CD4-positive, CD25-positive, alpha-beta regulatory T cell (primary cell): ENCODE measurements at regions not wholly inside any gene's neighbourhood (a gene's known extent, or its start where the extent isn't known, plus 50 kb on each side); places are given as distances from the start of the nearest gene placed in this dataset.

Source experiments
- ATAC-seq, 2 donors: fragments of 150-1000 bp; cut with Tn5 transposase; one replicate each; pipeline ENCODE4 v1.10.0; 2021; ENCODE audit warnings: low read depth in 2 of 2, moderate number of reproducible peaks in 2 of 2, moderate library complexity in 1 of 2
- DNase-seq, 3 donors: peaks; one replicate each; pipeline versions ENCODE4 v3.0.0 to v3.0.0-alpha.2; 2012 to 2022; ENCODE audit warnings: mixed read lengths in 1 of 3
- H3K27ac ChIP-seq: one replicate; pipeline ENCODE4 v1.7.0; 2013; ENCODE audit warnings: mild to moderate bottlenecking, low read length; ENCODE audit not compliant: insufficient read depth, poor library complexity, severe bottlenecking
- H3K27me3 ChIP-seq: one replicate; pipeline ENCODE4 v1.7.0; 2013; ENCODE audit warnings: low read length; ENCODE audit not compliant: control insufficient read depth, insufficient read depth
- H3K36me3 ChIP-seq: one replicate; pipeline ENCODE4 v1.7.0; 2013; ENCODE audit warnings: mild to moderate bottlenecking, low read length, moderate library complexity; ENCODE audit not compliant: control insufficient read depth, insufficient read depth
- H3K4me1 ChIP-seq: 2 replicates; pipeline ENCODE4 v1.7.0; 2013; ENCODE audit warnings: mild to moderate bottlenecking, low read length; ENCODE audit not compliant: insufficient read depth, control insufficient read depth, poor library complexity, severe bottlenecking
- H3K4me3 ChIP-seq: one replicate; pipeline ENCODE4 v1.7.0; 2013; ENCODE audit warnings: low read depth, mild to moderate bottlenecking, low read length, moderate library complexity
- H3K9me3 ChIP-seq, 2 experiments: 1 replicate in 1 of 2; 2 replicates in 1 of 2; pipeline ENCODE4 v1.7.0; 2013; ENCODE audit warnings: low read length in 2 of 2, mild to moderate bottlenecking in 1 of 2, moderate library complexity in 1 of 2; ENCODE audit not compliant: control insufficient read depth in 2 of 2
- H3K27ac Mint-ChIP-seq, 3 donors: one replicate each; pipeline ENCODE4 v1.8.0; 2020 to 2022; ENCODE audit warnings: mild to moderate bottlenecking in 3 of 3, mixed read lengths in 3 of 3, moderate library complexity in 2 of 3
- H3K27me3 Mint-ChIP-seq: one replicate; pipeline ENCODE4 v1.8.0; 2022; ENCODE audit warnings: mild to moderate bottlenecking, mixed read lengths
- H3K36me3 Mint-ChIP-seq: one replicate; pipeline ENCODE4 v1.8.0; 2020; ENCODE audit warnings: mixed read lengths
- H3K4me1 Mint-ChIP-seq, 4 donors: one replicate each; pipeline ENCODE4 v1.8.0; 2020 to 2022; ENCODE audit warnings: mixed read lengths in 4 of 4, mild to moderate bottlenecking in 1 of 4
- H3K4me3 Mint-ChIP-seq, 4 donors: one replicate each; pipeline ENCODE4 v1.8.0; 2020 to 2022; ENCODE audit warnings: mild to moderate bottlenecking in 4 of 4, mixed read lengths in 4 of 4, moderate library complexity in 3 of 4
- H3K9me3 Mint-ChIP-seq, 7 donors: one replicate each; pipeline ENCODE4 v1.8.0; 2020 to 2022; ENCODE audit warnings: mixed read lengths in 7 of 7, mild to moderate bottlenecking in 3 of 7, moderate library complexity in 2 of 7

DNA sequence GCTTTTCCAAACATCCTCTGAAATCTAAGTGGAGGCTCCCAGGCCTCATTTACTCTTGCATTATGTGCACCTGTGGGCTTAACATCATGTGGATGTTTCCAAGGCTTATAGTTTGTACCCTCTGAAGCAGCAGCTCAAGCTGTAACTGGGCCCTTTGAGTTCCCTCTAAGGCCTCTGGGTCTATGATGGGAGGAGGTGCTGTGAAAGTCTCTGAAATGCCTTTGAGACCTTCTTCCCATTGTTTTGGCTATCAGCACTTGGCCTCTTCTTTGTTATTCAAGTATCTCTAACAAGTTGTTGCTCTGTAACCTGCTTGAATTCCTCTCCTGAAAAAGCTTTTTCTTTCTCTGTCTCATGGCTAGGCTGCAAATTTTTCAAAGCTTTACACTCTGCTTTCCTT, 58.1 kb upstream of the MYT1L start:
- no peak overlapping the region for H3K4me3 Mint-ChIP-seq
- no peaks in the 10 kb centered on the region for H3K36me3 Mint-ChIP-seq
- H3K4me1 ChIP-seq, result no peaks in the 10 kb centered on the region
- DNase-seq (no peak), ATAC-seq (no peak)
- peaks cover 0 to 22% (median 12%) of the 10 kb centered on the region in 7 donors for H3K9me3 Mint-ChIP-seq
- no peaks in the 10 kb centered on the region for H3K27me3 Mint-ChIP-seq
- no peaks in the 10 kb centered on the region for H3K4me1 Mint-ChIP-seq
- H3K4me3 ChIP-seq, result no peak overlapping the region
- H3K27me3 ChIP-seq, result no peaks in the 10 kb centered on the region
- no peaks in the 10 kb centered on the region for H3K36me3 ChIP-seq
- H3K27ac Mint-ChIP-seq, result no peak overlapping the region
- H3K9me3 ChIP-seq, result no peaks in the 10 kb centered on the region
- no peak overlapping the region for H3K27ac ChIP-seq
